CD4-positive, alpha-beta T cell treated with Interleukin-4 for 1 hour (primary cell): ENCODE measurements at regions not wholly inside any gene's neighbourhood (a gene's known extent, or its start where the extent isn't known, plus 50 kb on each side); places are given as distances from the start of the nearest gene placed in this dataset.
"Not testable (repeated sequence)": the region's sequence is repeated elsewhere in the genome, so short reads cannot be mapped to it uniquely, and the experiment has no call there.

Experiments
- DNase-seq, 2 donors: peaks; one replicate each; pipeline ENCODE4 v3.0.0-alpha.2; 2020 to 2022

- no peak for DNase-seq
These were observed 226.9 kb upstream of the SPOPL start for GRCh38 chr2:138274421-138275291.

GRCh38 chr2:138275292-138275690, 226.3 kb upstream of the SPOPL start:
- no peak for DNase-seq

- no peak for DNase-seq
These were observed 225.7 kb upstream of the SPOPL start for GRCh38 chr2:138275881-138276280.

GRCh38 chr2:138276339-138276738, 225.2 kb upstream of the SPOPL start:
- DNase-seq = no peak

DNA sequence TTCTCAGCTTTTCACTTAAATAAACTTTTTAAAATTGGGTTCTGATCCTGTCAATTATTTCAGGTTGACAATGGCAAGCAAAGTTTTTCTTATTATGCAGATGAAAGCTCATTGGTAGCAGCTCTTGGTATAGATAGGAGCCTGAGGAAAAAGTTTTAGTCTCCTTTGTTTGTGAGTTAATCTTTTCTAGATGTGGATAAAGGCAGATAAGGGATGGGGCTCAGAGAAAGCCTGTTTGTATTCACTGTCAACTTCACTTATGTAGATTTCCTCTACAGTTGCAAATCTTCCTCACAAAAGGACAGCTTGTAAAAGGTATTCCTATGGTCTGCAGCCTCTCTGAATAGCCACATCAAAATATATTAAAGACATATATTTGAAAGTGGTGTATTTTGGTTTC, 224.5 kb upstream of the SPOPL start:
- DNase-seq = no peak

DNA sequence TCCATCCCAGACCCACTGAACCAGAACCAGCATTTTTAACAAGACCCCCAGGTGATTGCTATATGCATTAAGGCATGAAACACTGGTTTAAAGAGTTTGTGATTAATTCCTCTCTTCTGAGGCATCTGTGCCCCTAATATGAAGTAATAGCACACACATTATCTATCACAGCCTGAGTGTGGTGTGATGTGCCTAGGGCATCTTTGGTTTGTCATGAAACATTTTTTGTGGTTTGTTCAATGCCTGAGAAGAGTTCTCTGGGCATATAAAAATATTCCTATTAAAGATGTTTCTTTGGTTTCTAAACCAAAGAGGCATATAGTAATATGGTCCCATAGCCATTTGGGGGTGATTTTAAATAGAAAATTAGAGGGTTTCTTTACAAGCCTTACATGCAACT, 221.7 kb upstream of the SPOPL start:
- no peak for DNase-seq

- no peak for DNase-seq
These were observed 220.4 kb upstream of the SPOPL start for GRCh38 chr2:138280999-138281695.

GRCh38 chr2:138282014-138282672, 219.4 kb upstream of the SPOPL start:
- no peak for DNase-seq

DNA sequence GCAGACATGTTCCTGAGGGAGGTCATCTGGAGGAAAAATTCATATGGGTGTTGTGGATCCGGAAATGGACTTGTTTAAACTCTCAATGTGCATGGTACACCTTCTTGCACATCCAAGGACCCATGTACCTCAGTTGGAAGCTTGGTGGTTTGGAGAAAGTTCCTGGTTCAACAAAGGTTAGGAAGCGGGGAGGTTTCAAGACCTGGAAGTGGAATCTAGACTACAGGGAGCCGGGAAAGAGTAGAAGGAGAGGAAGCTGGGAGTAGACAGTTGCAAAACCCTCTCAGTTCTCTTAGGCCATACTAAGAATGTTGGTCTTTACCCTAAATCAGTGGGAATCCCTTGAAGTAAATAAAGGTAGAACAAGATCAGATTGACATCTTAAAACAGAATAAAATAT, 209.8 kb upstream of the SPOPL start:
- no peak for DNase-seq

- DNase-seq = no peak
These were observed 208.5 kb upstream of the SPOPL start for GRCh38 chr2:138293045-138293444.

DNA sequence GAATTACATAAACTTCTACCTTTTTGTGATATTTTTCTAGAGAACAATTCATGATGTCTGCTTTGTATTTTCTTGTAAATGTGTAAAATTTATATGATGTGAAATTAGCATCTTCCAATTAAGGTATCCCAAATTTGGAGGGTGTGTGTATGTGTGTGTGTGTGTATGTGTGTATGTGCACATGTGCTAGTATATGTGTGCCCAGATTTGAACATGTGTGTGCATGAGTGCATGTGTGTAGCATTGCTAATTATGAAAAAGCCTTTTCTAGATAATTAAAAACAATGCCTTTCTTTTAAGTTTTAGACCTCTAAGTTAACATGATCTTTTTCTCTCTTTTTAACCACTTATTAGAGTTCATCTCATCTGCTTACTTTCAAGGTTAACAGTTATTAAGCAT, 208.0 kb upstream of the SPOPL start:
- no peak for DNase-seq

GRCh38 chr2:138294451-138294850, 207.1 kb upstream of the SPOPL start:
- DNase-seq = no peak

DNA sequence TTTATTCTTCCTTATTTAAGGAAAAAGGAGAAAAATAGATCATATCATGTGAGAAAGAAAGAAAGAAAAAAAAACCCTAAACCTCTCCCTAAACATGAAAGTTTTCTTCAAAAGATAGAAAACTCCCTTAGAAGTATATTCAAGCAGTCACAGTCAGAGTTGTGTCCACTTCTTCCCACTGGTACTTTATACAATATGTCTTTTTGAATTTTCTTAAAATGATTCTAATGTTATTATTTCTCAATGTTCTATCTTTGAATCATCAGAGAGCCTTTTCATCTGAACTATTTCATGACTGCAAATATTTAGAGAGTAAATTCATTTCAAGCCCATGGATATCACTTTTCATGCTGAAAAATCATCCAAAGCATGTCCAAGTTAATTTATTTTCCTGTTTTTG, 205.2 kb upstream of the SPOPL start:
- DNase-seq = no peak

GRCh38 chr2:138298120-138298814, 203.3 kb upstream of the SPOPL start:
- DNase-seq = no peak

DNA sequence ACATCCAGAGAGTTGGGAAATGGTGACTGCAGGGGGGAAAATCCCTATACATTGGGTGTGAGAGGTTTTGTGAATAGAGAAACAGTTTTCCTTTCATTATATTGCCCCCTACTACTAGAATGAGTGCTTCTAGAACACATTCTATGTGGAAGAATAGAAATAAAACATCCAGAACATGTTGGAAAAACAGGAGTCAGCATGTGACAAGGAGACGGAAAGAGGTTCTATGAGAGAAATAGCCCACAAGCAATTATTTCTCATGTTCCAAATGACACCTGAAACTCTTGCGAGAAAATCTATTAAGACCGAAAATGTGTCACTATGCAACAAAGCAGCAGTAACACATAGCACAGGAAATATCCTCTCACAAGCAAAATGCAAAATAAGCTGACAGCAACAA, 202.7 kb upstream of the SPOPL start:
- DNase-seq = no peak

GRCh38 chr2:138306626-138307025, 194.9 kb upstream of the SPOPL start:
- no peak for DNase-seq

DNA sequence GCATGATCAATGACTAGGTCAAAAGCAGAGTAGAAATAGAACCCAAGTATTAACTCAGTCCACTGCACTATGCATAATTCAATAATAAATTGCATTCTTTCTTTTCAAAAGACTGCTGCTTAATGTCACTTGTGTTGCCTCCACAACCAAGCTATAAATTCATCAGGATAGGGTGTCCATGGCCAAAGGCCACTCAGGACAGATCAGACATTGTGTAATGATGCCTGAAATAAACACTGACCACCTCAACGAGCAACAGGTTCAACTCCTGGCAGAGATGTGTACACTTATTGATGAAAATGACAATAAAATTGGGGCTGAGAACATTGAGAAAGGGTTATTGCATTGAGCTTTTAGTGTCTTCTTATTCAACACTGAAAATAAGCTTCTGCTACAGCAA, 194.5 kb upstream of the SPOPL start:
- DNase-seq = no peak

GRCh38 chr2:138309760-138310159, 191.8 kb upstream of the SPOPL start:
- DNase-seq = no peak

DNA sequence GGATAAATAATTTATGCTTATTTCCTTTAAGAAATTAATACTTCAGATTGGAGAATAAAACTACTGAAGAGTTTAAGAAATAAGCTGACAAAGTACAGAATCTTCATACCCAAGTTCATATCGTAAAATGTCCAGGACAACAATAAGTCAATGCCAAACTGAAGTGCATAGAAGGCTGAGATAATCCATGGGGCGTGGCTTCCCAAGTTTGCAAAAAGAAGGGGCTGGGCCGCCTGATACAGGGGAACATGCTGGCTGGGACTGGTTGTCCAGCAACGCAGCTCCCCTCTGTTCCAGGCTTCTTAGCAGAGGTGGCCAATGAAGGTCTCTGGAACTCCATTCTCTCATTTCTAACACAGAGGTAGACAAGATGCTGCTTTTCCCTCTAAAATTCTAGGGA, 189.5 kb upstream of the SPOPL start:
- DNase-seq = no peak

GRCh38 chr2:138315619-138316018, 186.0 kb upstream of the SPOPL start:
- not testable (repeated sequence) for DNase-seq

DNA sequence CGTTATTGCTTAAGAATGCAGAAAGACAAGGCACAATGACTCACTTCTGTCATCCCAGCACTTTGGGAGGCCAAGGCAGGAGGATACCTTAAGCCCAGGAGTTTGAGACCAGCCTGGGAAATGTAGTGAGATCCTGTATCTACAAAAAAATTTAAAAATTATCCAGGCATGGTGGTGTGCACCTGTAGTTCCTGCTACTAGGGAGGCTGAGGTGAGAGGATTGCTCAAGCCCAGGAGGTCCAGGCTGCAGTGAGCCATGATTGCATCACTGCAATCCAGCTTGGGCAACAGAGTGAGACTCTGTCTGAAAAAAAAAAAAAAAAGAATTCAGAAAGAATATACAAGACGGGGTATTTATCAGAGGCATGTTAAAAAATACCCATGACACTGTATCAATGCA, 182.0 kb upstream of the SPOPL start:
- no peak for DNase-seq

DNA sequence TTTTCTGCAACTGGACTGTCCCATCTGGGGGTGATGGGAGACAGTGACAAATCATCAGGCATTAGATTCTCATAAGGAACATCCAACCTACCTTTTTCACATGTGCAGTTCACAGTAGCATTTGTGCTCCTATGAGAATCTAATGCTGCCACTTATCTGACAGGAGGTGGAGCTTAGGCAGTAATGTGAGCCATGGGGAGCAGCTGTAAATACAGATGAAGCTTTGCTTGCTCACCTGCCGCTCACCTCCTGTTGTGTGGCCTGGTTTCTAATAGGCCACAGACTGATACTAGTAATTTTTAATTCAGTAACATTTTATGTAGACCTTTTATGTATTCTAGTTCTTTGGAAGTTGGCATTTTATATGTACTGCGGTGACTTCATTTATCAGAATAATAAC, 180.1 kb upstream of the SPOPL start:
- no peak for DNase-seq

GRCh38 chr2:138323382-138324067, 178.0 kb upstream of the SPOPL start:
- DNase-seq = no peak
